ENCODE measurements at regions not wholly inside any gene's neighbourhood (a gene's known extent, or its start where the extent isn't known, plus 50 kb on each side); places are given as distances from the start of the nearest gene placed in this dataset.

GRCh38 chr7:24137338-24137737, 146.7 kb upstream of the NPY start:
- Histone ChIP-seq H4K20me1 (ENCODE audit: insufficient read depth) (no peaks in the 10 kb centered on the region), H3K9me2 (ENCODE audit: insufficient read depth) (no peaks in the 10 kb centered on the region), H3K4me1 (ENCODE audit: control insufficient read depth in 1 of 2, insufficient read depth in 2 of 2, low read length in 2 of 2) (no peaks in the 10 kb centered on the region), H3K27ac (ENCODE audit: low read depth, low read length) (no peak overlapping the region), H3K9me3 (ENCODE audit: control insufficient read depth in 1 of 2, insufficient read depth in 1 of 2, low read depth in 1 of 2, low read length in 2 of 2) (no peaks in the 10 kb centered on the region), H3K4me2 (ENCODE audit: low read length) (no peak overlapping the region), H3K4me3 (replicated peaks in 1 of 2; ENCODE audit: low read depth in 1 of 2, low read length in 2 of 2) (no peak overlapping the region), H3K27me3 (ENCODE audit: insufficient read depth, low read length) (peaks cover 15% of the 10 kb centered on the region; the same call in 1 of the 2 replicates), H2AFZ (ENCODE audit: low read depth, low read length, poor library complexity, severe bottlenecking) (no peak overlapping the region), H3K9ac (ENCODE audit: low read length) (no peak overlapping the region), H3K36me3 (ENCODE audit: control insufficient read depth in 1 of 2, insufficient read depth in 2 of 2, low read length in 2 of 2) (no peaks in the 10 kb centered on the region), H3K79me2 (ENCODE audit: insufficient read depth, low read length) (no peaks in the 10 kb centered on the region)
- no TSS peak for BruUV-seq (replicated peaks)
- ATAC-seq (no peak), DNase-seq (ENCODE audit: low read depth, low spot score) (no peak)
- RAD21 ChIA-PET (ENCODE audit: low non-redundant PET in 1 of 2, low total read pairs in 2 of 2, uncharacterized antibody in 2 of 2, unreplicated experiment in 2 of 2) = no interaction called here
- intact Hi-C loops (cut with micrococcal nuclease) = no loop called here
- no peak for TF ChIP-seq FOSL1 (IDR thresholded peaks at IDR 0.05; ENCODE audit: low read depth)
- CTCF ChIA-PET = no interaction called here
- POLR2A ChIA-PET = no interaction called here

GRCh38 chr7:24138343-24138742, 145.6 kb upstream of the NPY start:
- intact Hi-C loops (cut with micrococcal nuclease) = no loop called here
- POLR2A ChIA-PET = no interaction called here
- H3K9ac ChIP-seq (ENCODE audit: low read length) = no peak overlapping the region

More at GRCh38 chr7:24138343-24138742, 145.6 kb upstream of the NPY start:
- H3K4me3 ChIP-seq (replicated peaks in 1 of 2; ENCODE audit: low read depth in 1 of 2, low read length in 2 of 2) = no peak overlapping the region
- ChIA-PET CTCF (no interaction called here), RAD21 (ENCODE audit: low non-redundant PET in 1 of 2, low total read pairs in 2 of 2, uncharacterized antibody in 2 of 2, unreplicated experiment in 2 of 2) (no interaction called here)
- ATAC-seq = no peak
- H3K79me2 ChIP-seq (ENCODE audit: insufficient read depth, low read length) = no peaks in the 10 kb centered on the region
- no peaks in the 10 kb centered on the region for H4K20me1 ChIP-seq (ENCODE audit: insufficient read depth)
- H3K36me3 ChIP-seq (ENCODE audit: control insufficient read depth in 1 of 2, insufficient read depth in 2 of 2, low read length in 2 of 2) = no peaks in the 10 kb centered on the region
- no peaks in the 10 kb centered on the region for H3K9me3 ChIP-seq (ENCODE audit: control insufficient read depth in 1 of 2, insufficient read depth in 1 of 2, low read depth in 1 of 2, low read length in 2 of 2)
- H3K4me1 ChIP-seq (ENCODE audit: control insufficient read depth in 1 of 2, insufficient read depth in 2 of 2, low read length in 2 of 2) = no peaks in the 10 kb centered on the region
- TF ChIP-seq EZH2phosphoT487 (IDR thresholded peaks at IDR 0.05; ENCODE audit: borderline replicate concordance) (no peak), FOSL1 (IDR thresholded peaks at IDR 0.05; ENCODE audit: low read depth) (no peak), EGR1 (IDR thresholded peaks at IDR 0.05; ENCODE audit: low read depth) (no peak), ZBTB33 (IDR thresholded peaks at IDR 0.05; ENCODE audit: extremely low read depth, insufficient replicate concordance, low read length) (no peak), ZNF274 (IDR thresholded peaks at IDR 0.05; ENCODE audit: low read depth, low read length) (no peak), EZH2 (IDR thresholded peaks at IDR 0.05) (no peak)
- H3K9me2 ChIP-seq (ENCODE audit: insufficient read depth) = no peaks in the 10 kb centered on the region
- DNase-seq (ENCODE audit: low read depth, low spot score) = no peak
- no TSS peak for BruUV-seq (replicated peaks)
- no peak overlapping the region for H3K27ac ChIP-seq (ENCODE audit: low read depth, low read length)
- peaks cover 15% of the 10 kb centered on the region; the same call in 1 of the 2 replicates for H3K27me3 ChIP-seq (ENCODE audit: insufficient read depth, low read length)
- no peak overlapping the region for H2AFZ ChIP-seq (ENCODE audit: low read depth, low read length, poor library complexity, severe bottlenecking)
- H3K4me2 ChIP-seq (ENCODE audit: low read length) = no peak overlapping the region
